Keratinocyte (primary cell): ENCODE measurements at regions not wholly inside any gene's neighbourhood (a gene's known extent, or its start where the extent isn't known, plus 50 kb on each side); places are given as distances from the start of the nearest gene placed in this dataset.

Source experiments
- CTCF ChIP-seq, 3 experiments: IDR thresholded peaks in 1 of 3; conservative IDR thresholded peaks in 1 of 3; optimal IDR thresholded peaks in 1 of 3; 2 replicates in 2 of 3; 3 replicates in 1 of 3; pipeline versions ENCODE3 to v1.5.1; 2011; ENCODE audit warnings: low read length in 3 of 3, mild to moderate bottlenecking in 3 of 3, moderate library complexity in 2 of 3, control low read depth in 1 of 3, inconsistent platforms in 1 of 3; ENCODE audit not compliant: insufficient read depth in 2 of 3; ENCODE audit errors: extremely low read depth in 1 of 3
- EZH2 ChIP-seq: IDR thresholded peaks from one replicate; pipeline ENCODE4 v1.6.1; 2012; ENCODE audit warnings: inconsistent platforms, mild to moderate bottlenecking, low read length, moderate library complexity

- TF ChIP-seq CTCF (optimal IDR thresholded peaks at IDR 0.05 in 1 of 3, IDR thresholded peaks at IDR 0.05 in 1 of 3, conservative IDR thresholded peaks at IDR 0.05 in 1 of 3; ENCODE audit: extremely low read depth in 1 of 3, insufficient read depth in 2 of 3, low read length in 3 of 3) (no peak), EZH2 (no peak)
Observed at GRCh38 chr11:71130106-71130505, 122.3 kb downstream of the SHANK2 start.
